Skin epidermis (tissue), 12 donors: ENCODE measurements at regions not wholly inside any gene's neighbourhood (a gene's known extent, or its start where the extent isn't known, plus 50 kb on each side); places are given as distances from the start of the nearest gene placed in this dataset.
"Not testable (repeated sequence)": the region's sequence is repeated elsewhere in the genome, so short reads cannot be mapped to it uniquely, and the experiment has no call there.

ENCODE experiments used
- H3K27ac ChIP-seq, 21 experiments: fragments of 200-600 bp; sonication (generic) in 11 of 21; one replicate each; pipeline ENCODE4 v1.5.0; 2020; ENCODE audit warnings: mild to moderate bottlenecking in 3 of 21, inconsistent platforms in 2 of 21, moderate library complexity in 2 of 21
- H3K4me3 ChIP-seq, 7 experiments: fragments of 200-600 bp; sonication (generic) in 2 of 7; one replicate each; pipeline ENCODE4 v1.5.0; 2020; ENCODE audit warnings: inconsistent platforms in 2 of 7, mild to moderate bottlenecking in 2 of 7, moderate library complexity in 1 of 7

- H3K27ac ChIP-seq = no peak overlapping the region
These were observed 1398.6 kb upstream of the ALCAM start for GRCh38 chr3:103968131-103968530.

DNA sequence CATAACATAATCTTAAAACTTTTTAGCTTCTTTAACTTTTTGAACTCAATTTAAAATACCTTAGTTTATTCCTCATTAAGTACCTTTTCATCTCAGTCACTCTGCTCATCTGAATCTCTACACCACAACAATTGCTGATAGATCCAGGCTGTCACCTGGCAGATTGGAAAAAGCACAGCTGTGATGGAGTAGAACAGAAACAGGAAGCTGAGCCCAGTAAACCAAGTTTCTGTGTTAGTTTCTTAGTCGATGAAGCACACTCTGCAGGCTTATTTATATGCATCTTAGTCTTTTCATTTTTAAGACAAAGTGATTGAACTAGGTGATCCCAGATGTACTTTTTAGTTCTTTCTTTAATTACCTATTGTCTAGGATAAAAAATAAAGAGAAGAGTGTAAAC lies 1398.0 kb upstream of the ALCAM start:
- no peak overlapping the region for H3K4me3 ChIP-seq
- H3K27ac ChIP-seq = no peak overlapping the region

More at GRCh38 chr3:103968131-103968530, 1398.6 kb upstream of the ALCAM start:
- H3K4me3 ChIP-seq = no peak overlapping the region

DNA sequence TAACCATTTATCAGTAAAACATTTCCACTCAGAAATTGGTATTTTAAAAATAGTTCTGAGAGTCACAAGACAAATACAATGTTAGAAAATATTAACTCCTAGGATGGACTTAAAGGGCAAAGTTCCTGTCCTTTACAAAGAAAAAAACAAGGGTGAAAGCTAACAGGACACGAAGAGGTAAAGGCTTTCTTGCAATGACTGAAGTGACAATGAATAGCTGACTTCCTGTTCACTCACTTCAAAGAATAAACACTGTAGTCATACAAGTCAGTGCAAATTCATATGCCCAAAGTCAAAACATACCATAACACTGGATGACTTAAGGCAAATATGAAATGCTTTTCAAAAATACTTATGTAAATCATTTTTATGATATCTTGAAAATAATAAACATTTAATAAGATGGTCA lies 1389.8 kb upstream of the ALCAM start:
- Histone ChIP-seq H3K4me3 (no peak overlapping the region), H3K27ac (no peak overlapping the region)

DNA sequence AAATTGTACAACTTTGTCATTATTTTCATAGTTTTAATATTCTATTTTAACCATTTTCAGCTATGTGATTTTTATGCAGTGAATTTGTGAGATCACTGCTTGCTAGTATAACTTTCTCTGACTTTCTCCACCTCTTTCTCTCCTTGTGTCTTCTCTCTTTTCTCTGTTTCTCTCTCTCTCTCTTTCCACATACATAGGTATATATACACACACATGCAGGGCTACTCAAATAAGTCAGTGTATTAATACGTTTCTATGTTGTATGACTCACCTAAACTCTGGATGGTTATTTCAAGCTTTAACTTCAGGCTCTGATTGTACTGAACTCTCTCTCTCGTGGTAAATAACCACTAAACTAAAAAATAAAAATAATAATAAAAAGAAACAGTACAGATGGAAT lies 1389.3 kb upstream of the ALCAM start:
- Histone ChIP-seq H3K4me3 (no peak overlapping the region), H3K27ac (no peak overlapping the region)

- H3K4me3 ChIP-seq = no peak overlapping the region
- H3K27ac ChIP-seq = no peak overlapping the region
These were observed 1375.1 kb upstream of the ALCAM start for GRCh38 chr3:103991461-103992115.

DNA sequence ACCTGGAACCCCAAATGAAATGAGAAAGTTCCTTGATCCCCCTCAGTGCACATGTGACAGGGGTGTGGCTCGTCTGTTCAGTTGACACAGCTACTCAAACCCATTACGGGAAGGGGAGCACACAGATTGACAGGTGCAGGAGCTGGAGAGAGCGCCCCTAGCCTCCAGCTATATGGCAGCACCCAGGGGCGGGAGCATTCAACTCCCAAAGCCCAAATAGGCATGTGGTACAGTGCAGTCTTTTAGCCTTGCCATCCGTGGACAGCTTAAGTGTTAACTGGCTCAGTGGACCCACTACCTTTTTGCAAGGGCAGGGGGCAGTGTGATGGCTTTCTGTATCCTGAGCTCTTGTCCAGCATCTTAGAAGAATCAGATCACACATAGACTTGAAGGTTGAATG lies 1374.2 kb upstream of the ALCAM start:
- H3K4me3 ChIP-seq = no peak overlapping the region
- H3K27ac ChIP-seq = no peak overlapping the region

DNA sequence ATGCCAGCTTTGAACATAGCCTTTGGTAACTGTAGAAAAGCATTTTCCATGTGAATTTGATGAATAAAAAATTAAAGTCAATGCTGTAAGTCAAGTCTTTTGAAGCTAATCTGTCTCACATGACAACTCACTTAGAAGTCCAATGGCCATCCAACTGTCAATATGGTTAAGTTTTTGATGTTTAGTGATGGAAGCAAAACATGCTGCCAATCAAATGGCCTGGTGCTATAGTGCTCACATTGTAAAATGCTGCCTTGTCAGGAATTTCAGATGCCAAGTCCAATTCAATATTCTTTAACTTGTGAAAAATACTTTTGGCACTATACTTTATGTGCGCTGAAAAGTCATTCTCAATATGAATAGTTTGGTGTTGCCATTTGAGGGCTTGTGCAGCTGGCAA lies 1361.8 kb upstream of the ALCAM start:
- Histone ChIP-seq H3K27ac (no peak overlapping the region), H3K4me3 (no peak overlapping the region)

GRCh38 chr3:104005815-104006214 lies 1360.9 kb upstream of the ALCAM start:
- Histone ChIP-seq H3K27ac (no peak overlapping the region), H3K4me3 (no peak overlapping the region)

GRCh38 chr3:104018541-104018940 lies 1348.2 kb upstream of the ALCAM start:
- Histone ChIP-seq H3K27ac (no peak overlapping the region), H3K4me3 (no peak overlapping the region)

DNA sequence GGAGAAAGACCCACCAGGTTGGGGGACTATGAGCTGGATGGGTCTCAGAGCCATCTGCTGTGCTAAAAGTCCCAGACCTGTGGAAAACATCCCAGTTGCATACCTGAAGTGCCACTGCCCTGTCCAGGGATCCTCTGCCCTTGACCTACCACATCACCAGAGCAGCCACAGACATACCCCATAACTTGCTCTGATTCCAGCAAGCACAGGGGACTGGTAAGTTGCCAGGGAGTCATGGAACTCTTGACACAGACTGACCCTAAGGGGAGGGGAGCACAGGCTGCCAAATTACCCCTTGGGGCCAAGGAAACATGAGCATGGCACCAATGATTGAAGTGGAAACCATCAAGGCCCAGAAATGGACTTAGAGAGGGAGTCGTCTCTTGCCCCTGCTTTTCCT lies 1335.1 kb upstream of the ALCAM start:
- no peak overlapping the region for H3K4me3 ChIP-seq

DNA sequence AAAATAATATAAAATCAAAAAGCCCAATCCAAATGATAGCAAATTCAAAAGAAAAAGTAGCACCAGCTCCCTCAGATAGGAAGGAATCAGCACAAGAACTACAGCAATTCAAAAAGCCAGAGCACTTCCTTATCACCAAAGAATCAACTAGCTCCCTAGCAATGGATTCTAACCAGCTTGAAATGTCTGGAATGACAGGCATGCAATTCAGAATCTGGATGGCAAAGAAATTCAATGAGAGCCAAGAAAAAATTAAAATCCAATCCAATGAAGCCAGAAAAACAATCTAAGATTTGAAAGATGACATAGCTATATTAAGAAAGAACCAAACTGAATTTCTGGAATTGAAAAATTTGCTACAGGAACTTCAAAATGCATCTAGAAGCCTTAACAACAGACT lies 1334.4 kb upstream of the ALCAM start:
- Histone ChIP-seq H3K27ac (no peak overlapping the region), H3K4me3 (no peak overlapping the region)

More for the DNA sequence above, 1335.1 kb upstream of the ALCAM start:
- no peak overlapping the region for H3K27ac ChIP-seq

DNA sequence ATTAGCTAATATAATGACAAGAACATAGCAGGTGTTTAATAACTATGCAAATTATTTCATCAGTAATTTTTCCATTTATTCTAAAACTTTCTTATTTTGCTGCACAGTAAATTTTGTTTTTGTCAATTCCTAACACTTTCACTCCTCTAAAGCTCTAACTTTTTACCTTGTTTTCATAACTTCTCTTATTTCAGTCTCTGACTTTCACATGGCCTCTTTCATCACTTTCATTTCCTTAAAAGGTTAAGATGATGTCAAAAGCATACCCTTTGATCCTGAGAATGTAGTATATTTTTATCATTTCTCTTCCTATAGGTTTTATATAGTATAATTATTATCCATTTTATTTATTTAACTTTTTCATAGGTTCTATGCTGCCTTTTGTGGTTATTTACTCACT lies 1325.8 kb upstream of the ALCAM start:
- Histone ChIP-seq H3K27ac (no peak overlapping the region), H3K4me3 (no peak overlapping the region)

DNA sequence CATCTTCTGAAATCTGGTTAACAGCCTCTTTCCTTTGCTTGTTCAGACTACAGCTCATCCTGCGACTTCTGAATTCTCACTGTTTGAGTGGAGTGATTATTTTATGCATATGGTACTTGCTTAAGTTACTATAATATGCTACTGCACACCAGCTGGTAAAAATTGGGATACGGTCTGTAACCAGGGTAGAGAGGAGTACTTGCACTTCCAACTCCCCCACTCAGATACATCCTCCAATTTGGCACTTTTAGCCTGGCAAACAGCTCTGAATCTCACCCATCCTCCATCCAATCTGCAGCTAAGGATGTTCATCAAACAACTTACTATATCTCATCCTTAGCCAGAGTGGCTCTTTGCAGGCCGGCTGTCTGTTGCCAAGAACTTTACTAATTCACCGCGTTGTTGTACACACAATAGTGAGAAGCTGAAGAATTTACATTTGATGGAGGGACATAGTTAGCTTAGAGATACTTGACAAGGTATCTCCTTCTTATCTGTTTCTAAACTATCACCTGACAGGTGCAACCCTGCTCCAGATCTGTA lies 1323.6 kb upstream of the ALCAM start:
- not testable (repeated sequence) for H3K4me3 ChIP-seq, H3K27ac ChIP-seq

GRCh38 chr3:104044002-104044401 lies 1322.7 kb upstream of the ALCAM start:
- Histone ChIP-seq H3K27ac (no peak overlapping the region), H3K4me3 (no peak overlapping the region)

- H3K4me3 ChIP-seq = no peak overlapping the region
- no peak overlapping the region for H3K27ac ChIP-seq
These were observed 1300.1 kb upstream of the ALCAM start for GRCh38 chr3:104066658-104067057.

- H3K27ac ChIP-seq = no peak overlapping the region
- no peak overlapping the region for H3K4me3 ChIP-seq
These were observed 1297.6 kb upstream of the ALCAM start for GRCh38 chr3:104069114-104069513.

DNA sequence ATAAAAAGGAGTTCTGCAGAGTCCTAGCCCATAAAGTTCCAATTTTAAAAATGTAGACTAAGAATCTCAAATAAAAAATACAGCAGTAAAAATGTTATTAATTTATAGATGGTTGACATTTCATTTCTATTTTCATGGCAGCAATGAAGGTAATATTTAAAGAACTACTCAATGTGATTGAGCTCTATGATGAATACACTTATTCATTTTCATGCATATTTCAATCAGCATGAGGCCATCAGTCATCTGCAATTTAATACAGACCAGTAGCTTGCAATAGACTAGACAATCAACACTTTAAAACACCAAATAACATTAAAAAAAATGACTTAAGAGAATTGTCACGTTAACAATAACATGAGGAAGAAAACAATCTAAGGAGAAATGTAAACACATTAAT lies 1295.8 kb upstream of the ALCAM start:
- H3K27ac ChIP-seq = no peak overlapping the region
- H3K4me3 ChIP-seq = no peak overlapping the region

DNA sequence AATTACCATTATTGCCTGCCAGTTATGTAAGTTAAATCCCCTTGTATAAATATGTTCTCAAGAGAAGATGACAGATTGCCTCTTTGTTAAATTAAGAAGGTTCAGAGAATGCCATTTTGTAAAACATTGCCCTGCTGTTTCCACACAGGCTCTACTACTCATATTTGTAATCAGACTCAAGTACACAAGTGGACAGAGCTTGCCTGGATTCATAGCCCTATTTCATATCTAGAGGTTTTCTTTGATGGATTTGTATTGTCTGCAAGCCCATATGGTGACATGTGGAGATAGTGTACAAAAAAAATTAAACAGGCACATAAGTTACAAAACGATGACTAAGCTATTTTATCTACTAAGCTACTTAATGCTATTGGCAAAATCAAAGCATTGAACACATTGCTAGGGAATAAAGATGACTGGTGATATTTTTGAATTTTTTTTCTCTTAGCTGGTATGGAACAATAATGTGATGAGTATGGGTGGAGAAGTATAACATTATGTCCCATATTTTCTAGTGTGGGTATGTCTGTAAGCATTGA lies 1286.6 kb upstream of the ALCAM start:
- no peak overlapping the region for H3K4me3 ChIP-seq
- no peak overlapping the region for H3K27ac ChIP-seq

GRCh38 chr3:104088738-104089137 lies 1278.0 kb upstream of the ALCAM start:
- Histone ChIP-seq H3K4me3 (no peak overlapping the region), H3K27ac (no peak overlapping the region)

- H3K27ac ChIP-seq, H3K4me3 ChIP-seq: not testable (repeated sequence)
These were observed 1276.7 kb upstream of the ALCAM start for GRCh38 chr3:104089987-104090386.

- Histone ChIP-seq H3K4me3 (no peak overlapping the region), H3K27ac (no peak overlapping the region)
These were observed 1265.0 kb upstream of the ALCAM start for GRCh38 chr3:104101736-104102135.

- no peak overlapping the region for H3K4me3 ChIP-seq
- no peak overlapping the region for H3K27ac ChIP-seq
These were observed 1264.3 kb upstream of the ALCAM start for GRCh38 chr3:104102386-104102785.
